ENCODE measurements at regions not wholly inside any gene's neighbourhood (a gene's known extent, or its start where the extent isn't known, plus 50 kb on each side); places are given as distances from the start of the nearest gene placed in this dataset.

DNA sequence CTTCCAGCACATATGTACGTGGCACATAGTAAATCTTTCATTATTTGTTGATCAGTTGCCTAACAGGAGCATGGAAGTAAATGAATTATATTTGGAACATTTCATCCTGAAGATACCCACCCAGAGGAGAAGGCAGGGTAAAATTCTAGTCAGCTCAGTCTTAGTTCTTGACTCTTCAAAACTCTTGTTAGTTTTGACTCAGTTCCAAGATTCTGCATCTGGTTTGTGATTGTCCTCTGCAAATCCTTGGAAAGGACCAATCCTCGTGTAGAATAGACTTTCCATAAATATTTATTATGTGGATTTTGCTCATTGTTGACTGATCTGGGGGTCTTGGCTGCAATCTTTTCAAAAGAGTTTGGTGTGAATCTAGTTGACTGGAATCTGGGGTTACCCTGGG is 257.5 kb upstream of the FAT1 start:
- no TSS peak for BruUV-seq (replicated peaks)
- Histone ChIP-seq H2BK20ac (ENCODE audit: low read depth, low read length) (peak overlapping the region; percentile 38), H3K4me3 (ENCODE audit: insufficient read depth, low read depth, low read length) (no peak overlapping the region), H3K9ac (ENCODE audit: low read depth, low read length) (no peak overlapping the region), H2AK9ac (replicated peaks; ENCODE audit: low read depth, low read length, poor library complexity) (no peak overlapping the region), H3K23ac (ENCODE audit: low read depth, low read length) (peak overlapping the region; percentile 12; the same call in 1 of the 2 replicates), H2AFZ (replicated peaks; ENCODE audit: low read length, poor library complexity) (no peak overlapping the region), H2BK5ac (ENCODE audit: low read depth, low read length, poor library complexity, severe bottlenecking) (no peak overlapping the region), H3K4me2 (ENCODE audit: low read depth, low read length) (peak overlapping the region; percentile 52; the same call in 1 of the 2 replicates), H3K4me1 (ENCODE audit: control insufficient read depth, insufficient read depth, low read length) (peaks cover 10% of the 10 kb centered on the region; the same call in 1 of the 2 replicates), H4K20me1 (ENCODE audit: insufficient read depth, low read length) (no peaks in the 10 kb centered on the region), H2AK5ac (ENCODE audit: low read depth, low read length) (no peak overlapping the region), H3K14ac (replicated peaks; ENCODE audit: low read depth, low read length) (peak overlapping the region; percentile 82), H3K27me3 (ENCODE audit: control insufficient read depth, insufficient read depth, low read length) (no peaks in the 10 kb centered on the region), H2BK120ac (ENCODE audit: low read depth, low read length) (peak overlapping the region; percentile 79), H3K79me1 (ENCODE audit: low read depth in 1 of 2, low read length in 2 of 2) (no peaks in the 10 kb centered on the region), H3K9me1 (ENCODE audit: insufficient read depth, low read length) (no peaks in the 10 kb centered on the region; the same call in 1 of the 2 replicates), H4K5ac (ENCODE audit: low read depth, low read length) (peak overlapping the region; percentile 62; the same call in 1 of the 2 replicates), H3K27ac (ENCODE audit: insufficient read depth, low read length) (no peak overlapping the region), H3K9me3 (ENCODE audit: control insufficient read depth, insufficient read depth, low read length) (no peaks in the 10 kb centered on the region), H4K91ac (ENCODE audit: insufficient read depth, low read depth, low read length) (peak overlapping the region; percentile 25; the same call in 1 of the 2 replicates), H3K18ac (ENCODE audit: low read depth, low read length) (peak overlapping the region; percentile 88; the same call in 1 of the 2 replicates), H4K8ac (ENCODE audit: low read depth in 2 of 2, low read length in 2 of 2) (peak overlapping the region; percentile 12 to 47; a peak in 2 of 4 replicates), H2BK15ac (ENCODE audit: low read depth, low read length) (peak overlapping the region; percentile 86; the same call in 2 of the 3 replicates), H3K56ac (ENCODE audit: extremely low read depth, insufficient read depth, low read length) (no peak overlapping the region), H3K36me3 (ENCODE audit: control insufficient read depth, insufficient read depth, low read length) (no peaks in the 10 kb centered on the region), H3K4ac (ENCODE audit: low read depth, low read length) (peak overlapping the region; percentile 27; the same call in 1 of the 2 replicates)
- no CpG with 5 or more reads among the region's 2 CpGs for WGBS, 2 experiments (ENCODE audit: extremely low coverage in 2 of 2, insufficient read length in 1 of 2)
- intact Hi-C loops (cut with micrococcal nuclease) = no loop called here
- in situ Hi-C loops (cut with MboI; ENCODE audit: low sequenced_read_pairs) = no loop called here
- DNase-seq (peak; percentile 36), ATAC-seq (ENCODE audit: low read depth) (no peak)
- ChIA-PET CTCF (no interaction called here), POLR2A (ENCODE audit: unreplicated experiment) (no interaction called here)
- dilution Hi-C loops (cut with HindIII; ENCODE audit: low sequenced_read_pairs, unreplicated experiment) = no loop called here
- TF ChIP-seq RCOR1 (IDR thresholded peaks at IDR 0.05; ENCODE audit: insufficient replicate concordance, low read length) = no peak
